K562 (cell line): ENCODE measurements at regions not wholly inside any gene's neighbourhood (a gene's known extent, or its start where the extent isn't known, plus 50 kb on each side); places are given as distances from the start of the nearest gene placed in this dataset.

Source experiments
- ATAC-seq: fragments of 200-7000 bp; cut with Tn5 transposase; 3 replicates; pipeline ENCODE4 v1.9.1; 2020; ENCODE audit warnings: moderate library complexity
- BruUV-seq: library from RNA; stranded (reverse); fragments of 400-500 nt; replicated peaks from 2 replicates; lab custom pipeline; 2021; lab: Mats Ljungman, UMichigan
- CTCF ChIA-PET: fragments of 300-600 bp; formaldehyde crosslinking; extraction: SDS; loops from one replicate; lab custom pipeline; 2021; ENCODE audit warnings: low intra/inter-chr PET ratio; lab: Yijun Ruan, JAX
- POLR2A ChIA-PET: fragments of 300-600, 350-650 bp; sonication (Branson Sonifier 250); formaldehyde crosslinking; extraction: SDS; loops from one replicate; lab custom pipeline; 2021; ENCODE audit warnings: antibody characterized with exemption, inconsistent platforms; lab: Yijun Ruan, JAX
- DNase-seq, 4 experiments: peaks; one replicate each; pipeline versions ENCODE4 v3.0.0 to v3.0.0-alpha.2; 2011 to 2018; ENCODE audit warnings: low spot score in 3 of 4, mixed read lengths in 3 of 4; ENCODE audit errors: extremely low read depth in 1 of 4
- FAIRE-seq: peaks from 2 replicates; lab custom pipeline; 2011; peaks lifted over from hg19 to GRCh38; lab: Jason Lieb, UNC
- H2AFZ ChIP-seq: 2 replicates; pipeline ENCODE4 v1.6.0; 2011; ENCODE audit warnings: low read depth, low read length, control low read depth, inconsistent platforms
- H3K27ac ChIP-seq: fragments of 200-600 bp; 3 replicates; pipeline ENCODE4 v1.8.0; 2011; ENCODE audit warnings: low read depth, mild to moderate bottlenecking, control low read depth, inconsistent platforms, low read length, moderate library complexity, mixed read lengths; ENCODE audit errors: extremely low read depth
- H3K27me3 ChIP-seq, 2 experiments: fragments of 300-600 bp in 1 of 2; 2 replicates in 1 of 2; 3 replicates in 1 of 2; pipeline versions ENCODE4 v1.6.0 to v1.8.0; 2011; ENCODE audit warnings: inconsistent platforms in 2 of 2, low read length in 2 of 2, mild to moderate bottlenecking in 1 of 2, mixed read lengths in 1 of 2, moderate library complexity in 1 of 2; ENCODE audit not compliant: control insufficient read depth in 2 of 2, insufficient read depth in 2 of 2
- H3K36me3 ChIP-seq: fragments of 300-600 bp; 3 replicates; pipeline ENCODE4 v1.8.0; 2011; ENCODE audit warnings: mild to moderate bottlenecking, low read length, inconsistent platforms; ENCODE audit not compliant: control insufficient read depth, insufficient read depth
- H3K4me1 ChIP-seq, 2 experiments: fragments of 200-600 bp in 1 of 2; replicated peaks in 1 of 2; 2 replicates in 1 of 2; 3 replicates in 1 of 2; pipeline versions ENCODE4 v1.5.1 to v1.8.0; 2011; ENCODE audit warnings: inconsistent platforms in 2 of 2, low read length in 2 of 2, mild to moderate bottlenecking in 1 of 2, mixed read lengths in 1 of 2, moderate library complexity in 1 of 2; ENCODE audit not compliant: control insufficient read depth in 2 of 2, insufficient read depth in 2 of 2
- H3K4me2 ChIP-seq: 2 replicates; pipeline ENCODE4 v1.6.1; 2011; ENCODE audit warnings: low read length, control low read depth, inconsistent platforms, mixed read lengths; ENCODE audit not compliant: insufficient read depth
- H3K4me3 ChIP-seq: fragments of 200-600 bp; sonication (generic), shearing (Covaris generic); 2 replicates; pipeline ENCODE4 v1.5.1; 2016; ENCODE audit warnings: control low read depth, inconsistent platforms
- H3K79me2 ChIP-seq: fragments of 200-600 bp; 3 replicates; pipeline ENCODE4 v1.8.0; 2011; ENCODE audit warnings: low read length, inconsistent platforms; ENCODE audit not compliant: control insufficient read depth, insufficient read depth
- H3K9ac ChIP-seq, 2 experiments: 2 replicates each; pipeline versions ENCODE4 v1.6.0 to v1.6.1; 2011; ENCODE audit warnings: low read depth in 2 of 2, low read length in 2 of 2, control low read depth in 1 of 2, inconsistent platforms in 1 of 2, mild to moderate bottlenecking in 1 of 2, mixed read lengths in 1 of 2; ENCODE audit not compliant: insufficient read depth in 1 of 2
- H3K9me1 ChIP-seq: one replicate; pipeline ENCODE4 v1.6.0; 2011; ENCODE audit warnings: inconsistent platforms, mild to moderate bottlenecking, low read length, moderate library complexity; ENCODE audit not compliant: control insufficient read depth, insufficient read depth
- H3K9me3 ChIP-seq: replicated peaks from 2 replicates; pipeline ENCODE4 v1.5.1; 2011; ENCODE audit warnings: low read depth, low read length, inconsistent platforms; ENCODE audit not compliant: control insufficient read depth, insufficient read depth
- H4K20me1 ChIP-seq: replicated peaks from 2 replicates; pipeline ENCODE4 v1.6.1; 2011; ENCODE audit warnings: low read length, inconsistent platforms, mixed read lengths; ENCODE audit not compliant: control insufficient read depth, insufficient read depth
- CHD4 ChIP-seq: fragments of 200-600 bp; sonication (generic); IDR thresholded peaks from 3 replicates; pipeline ENCODE4 v1.6.1; 2012; ENCODE audit warnings: low read depth, mild to moderate bottlenecking, mixed read lengths, low read length, inconsistent platforms; ENCODE audit not compliant: insufficient read depth, insufficient replicate concordance, poor library complexity, severe bottlenecking
- ETS2 ChIP-seq: IDR thresholded peaks from 2 replicates; pipeline ENCODE4 v1.6.1; 2016; ENCODE audit warnings: borderline replicate concordance, missing genetic modification characterization, mild to moderate bottlenecking, moderate library complexity, missing compliant biosample characterization; ENCODE audit not compliant: poor library complexity, severe bottlenecking
- IRF1 ChIP-seq: sonication (generic); formaldehyde crosslinking; IDR thresholded peaks from 2 replicates; pipeline ENCODE4 v1.8.0; 2022; ENCODE audit warnings: missing genetic modification reagents, mild to moderate bottlenecking, borderline replicate concordance
- MAFF ChIP-seq: IDR thresholded peaks from 2 replicates; pipeline ENCODE4 v1.6.1; 2012; ENCODE audit warnings: low read length, improper control_type of control experiment
- TBP ChIP-seq: optimal IDR thresholded peaks from 2 replicates; pipeline ENCODE3; 2011; ENCODE audit warnings: low read depth, low read length, improper control_type of control experiment
- TRIM28 ChIP-seq: fragments of 450-650 bp; IDR thresholded peaks from 2 replicates; pipeline ENCODE4 v1.6.1; 2017
- YBX1 ChIP-seq: fragments of 450-650 bp; IDR thresholded peaks from 2 replicates; pipeline ENCODE4 v1.7.1; 2016; ENCODE audit warnings: mild to moderate bottlenecking
- ZNF316 ChIP-seq: fragments of 450-650 bp; IDR thresholded peaks from 2 replicates; pipeline ENCODE4 v1.6.1; 2016
- ZNF77 ChIP-seq: fragments of 250-450 bp; sonication (Bioruptor Pico); IDR thresholded peaks from 2 replicates; pipeline ENCODE4 v1.5.0; 2020
- WGBS: fragments of 100-300 bp; shearing (Covaris generic); methylation state at CpG from one replicate; pipeline ENCODE4 v1.1.6; 2016; ENCODE audit warnings: low coverage, mixed read lengths; ENCODE audit not compliant: insufficient coverage; ENCODE audit errors: missing lambda C conversion rate; 5-methylcytosine and 5-hydroxymethylcytosine counted together
- in situ Hi-C: fragments of 300-500 bp; cut with MboI; formaldehyde crosslinking; loops from 4 replicates; pipeline ENCODE4 v1.15.0; 2018; ENCODE audit warnings: inconsistent platforms, mixed read lengths
- intact Hi-C: fragments of 100-400 bp; cut with micrococcal nuclease; formaldehyde crosslinking; loops from 2 replicates; pipeline ENCODE4 v1.14.2; 2022

DNA sequence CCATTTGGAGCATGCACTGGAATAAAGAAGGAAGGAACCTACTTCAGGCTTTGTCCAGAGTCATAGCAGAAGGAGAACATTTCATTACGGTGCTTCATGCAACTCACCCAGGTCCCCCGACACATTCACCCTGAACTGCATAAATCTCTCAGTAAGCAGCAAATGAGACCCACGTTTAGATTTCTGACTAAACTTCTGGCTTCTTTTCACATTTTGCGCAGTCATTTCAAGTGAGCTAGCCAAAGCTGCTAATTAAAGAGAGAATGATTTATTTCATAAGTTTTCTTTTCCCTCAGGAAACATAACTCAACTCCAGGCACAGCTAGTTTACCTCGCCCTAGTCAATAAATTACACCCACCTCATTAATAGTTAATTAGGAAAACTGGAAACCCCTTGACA is 88.6 kb upstream of the GAS1 start (continued):
- TF ChIP-seq CHD4 (no peak), YBX1 (no peak), TBP (no peak), ETS2 (tag) (no peak), ZNF77 (CRISPR knock-in tag) (no peak), TRIM28 (no peak)
- TF ChIP-seq, all 486 proteins: peak for 0

DNA sequence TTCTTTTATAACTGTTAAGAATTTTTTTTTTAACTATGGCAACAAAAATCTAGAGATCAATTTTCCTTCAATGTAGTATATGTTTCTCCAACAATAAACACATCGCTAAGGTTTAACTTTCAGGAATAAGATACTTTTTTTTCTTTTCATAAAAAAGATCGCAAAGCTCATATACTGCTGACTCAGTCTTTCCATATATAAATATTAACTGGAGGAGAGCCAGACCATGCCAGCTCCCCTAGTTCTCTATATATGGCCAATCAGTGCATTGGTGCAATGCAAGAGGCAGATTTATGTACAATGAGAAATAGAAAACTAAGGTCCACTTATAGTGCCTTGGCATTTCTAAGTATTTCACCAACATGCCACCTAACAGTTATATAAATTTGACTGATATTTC is 89.2 kb upstream of the GAS1 start:
- no peak for DNase-seq
- in situ Hi-C loops = no loop called here
- Histone ChIP-seq H2AFZ (no peak overlapping the region), H3K79me2 (no peaks in the 10 kb centered on the region)
- 16% methylated on average over 2 of the region's 2 CpGs for WGBS
- intact Hi-C loops = no loop called here
- TF ChIP-seq MAFF (peak; percentile 33; the same call in 1 of the 2 replicates), ZNF316 (peak; percentile 46), IRF1 (CRISPR knock-in tag) (no peak)
- TF ChIP-seq, all 486 proteins: peak for 2
- H3K9me3 ChIP-seq = no peaks in the 10 kb centered on the region
- no peaks in the 10 kb centered on the region for H3K9me1 ChIP-seq
- ChIA-PET POLR2A (no interaction called here), CTCF (no interaction called here)
- H3K4me3 ChIP-seq = no peak overlapping the region
- no peaks in the 10 kb centered on the region for H3K36me3 ChIP-seq
- no peaks in the 10 kb centered on the region; a peak in 2 of 5 replicates for H3K4me1 ChIP-seq
- BruUV-seq = no TSS peak
- H4K20me1 ChIP-seq = no peaks in the 10 kb centered on the region
- ATAC-seq (no peak), FAIRE-seq (no peak)
- H3K27ac ChIP-seq = no peak overlapping the region
- no peak overlapping the region for H3K4me2 ChIP-seq
- no peaks in the 10 kb centered on the region; a peak in 1 of 5 replicates for H3K27me3 ChIP-seq
- no peak overlapping the region for H3K9ac ChIP-seq
